Nephron (organoid): ENCODE measurements at regions not wholly inside any gene's neighbourhood (a gene's known extent, or its start where the extent isn't known, plus 50 kb on each side); places are given as distances from the start of the nearest gene placed in this dataset.

Experiments
- H3K27ac Mint-ChIP-seq, 3 experiments: 2 replicates each; pipeline ENCODE4 v1.8.0; 2020; ENCODE audit warnings: mixed read lengths in 3 of 3, mild to moderate bottlenecking in 2 of 3, moderate library complexity in 1 of 3
- H3K27me3 Mint-ChIP-seq: 2 replicates; pipeline ENCODE4 v1.8.0; 2021; ENCODE audit warnings: low read depth, mild to moderate bottlenecking, moderate library complexity, mixed read lengths
- H3K36me3 Mint-ChIP-seq: 2 replicates; pipeline ENCODE4 v1.8.0; 2020; ENCODE audit warnings: low read depth, mixed read lengths
- H3K4me1 Mint-ChIP-seq: 2 replicates; pipeline ENCODE4 v1.8.0; 2020; ENCODE audit warnings: mixed read lengths
- H3K4me3 Mint-ChIP-seq, 3 experiments: 2 replicates each; pipeline ENCODE4 v1.8.0; 2020; ENCODE audit warnings: mild to moderate bottlenecking in 3 of 3, mixed read lengths in 3 of 3, moderate library complexity in 2 of 3
- H3K9me3 Mint-ChIP-seq: 2 replicates; pipeline ENCODE4 v1.8.0; 2020; ENCODE audit warnings: mixed read lengths
- TF ChIP-seq, protein P1 (sequence below), 3 experiments: fragments of 200-600 bp; sonication (generic); IDR thresholded peaks; one replicate each; pipeline ENCODE4 v1.5.0; 2021; ENCODE audit warnings: antibody characterized with exemption in 3 of 3; ENCODE audit not compliant: unreplicated experiment in 3 of 3

- H3K27me3 Mint-ChIP-seq, result peaks cover 5% of the 10 kb centered on the region
- H3K4me3 Mint-ChIP-seq, result no peak overlapping the region
Observed at GRCh38 chr6:40066372-40066771, 132.1 kb upstream of the MOCS1 start.

GRCh38 chr6:40056865-40057264 lies 122.6 kb upstream of the MOCS1 start:
- Mint-ChIP-seq H3K27ac (no peak overlapping the region), H3K9me3 (no peaks in the 10 kb centered on the region), H3K4me3 (no peak overlapping the region), H3K36me3 (no peaks in the 10 kb centered on the region), H3K4me1 (no peaks in the 10 kb centered on the region), H3K27me3 (peaks cover 36% of the 10 kb centered on the region)
- TF ChIP-seq, protein P1, sequence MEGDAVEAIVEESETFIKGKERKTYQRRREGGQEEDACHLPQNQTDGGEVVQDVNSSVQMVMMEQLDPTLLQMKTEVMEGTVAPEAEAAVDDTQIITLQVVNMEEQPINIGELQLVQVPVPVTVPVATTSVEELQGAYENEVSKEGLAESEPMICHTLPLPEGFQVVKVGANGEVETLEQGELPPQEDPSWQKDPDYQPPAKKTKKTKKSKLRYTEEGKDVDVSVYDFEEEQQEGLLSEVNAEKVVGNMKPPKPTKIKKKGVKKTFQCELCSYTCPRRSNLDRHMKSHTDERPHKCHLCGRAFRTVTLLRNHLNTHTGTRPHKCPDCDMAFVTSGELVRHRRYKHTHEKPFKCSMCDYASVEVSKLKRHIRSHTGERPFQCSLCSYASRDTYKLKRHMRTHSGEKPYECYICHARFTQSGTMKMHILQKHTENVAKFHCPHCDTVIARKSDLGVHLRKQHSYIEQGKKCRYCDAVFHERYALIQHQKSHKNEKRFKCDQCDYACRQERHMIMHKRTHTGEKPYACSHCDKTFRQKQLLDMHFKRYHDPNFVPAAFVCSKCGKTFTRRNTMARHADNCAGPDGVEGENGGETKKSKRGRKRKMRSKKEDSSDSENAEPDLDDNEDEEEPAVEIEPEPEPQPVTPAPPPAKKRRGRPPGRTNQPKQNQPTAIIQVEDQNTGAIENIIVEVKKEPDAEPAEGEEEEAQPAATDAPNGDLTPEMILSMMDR (IDR thresholded peaks at IDR 0.05; ENCODE audit: unreplicated experiment in 3 of 3), result no peak

More at GRCh38 chr6:40066372-40066771, 132.1 kb upstream of the MOCS1 start:
- peaks cover 13% of the 10 kb centered on the region for H3K9me3 Mint-ChIP-seq
- no peaks in the 10 kb centered on the region for H3K4me1 Mint-ChIP-seq
- no peaks in the 10 kb centered on the region for H3K36me3 Mint-ChIP-seq
- no peak overlapping the region for H3K27ac Mint-ChIP-seq
- TF ChIP-seq, protein P1 (IDR thresholded peaks at IDR 0.05; ENCODE audit: unreplicated experiment in 3 of 3), result no peak

DNA sequence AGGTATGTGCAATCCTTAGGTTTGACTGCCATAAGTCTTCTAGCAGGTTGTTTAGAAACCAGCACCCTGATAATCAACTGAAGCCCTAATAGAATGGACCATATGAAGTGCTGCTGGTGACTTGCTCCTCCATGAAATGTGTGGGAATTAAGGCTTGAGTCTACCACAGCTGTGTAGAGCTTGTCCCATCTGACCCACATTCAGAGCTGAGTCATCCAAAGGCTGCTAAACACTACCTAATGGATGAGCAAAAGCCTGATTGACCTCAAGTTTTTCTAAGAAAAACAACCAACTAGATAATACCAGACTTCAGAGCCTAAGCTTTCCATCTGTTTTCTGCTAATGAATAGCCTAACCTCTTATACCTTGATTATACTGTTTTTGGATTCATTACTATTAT lies 120.3 kb upstream of the MOCS1 start:
- H3K27ac Mint-ChIP-seq, result no peak overlapping the region
- H3K9me3 Mint-ChIP-seq, result no peaks in the 10 kb centered on the region
- TF ChIP-seq, protein P1 (IDR thresholded peaks at IDR 0.05; ENCODE audit: unreplicated experiment in 3 of 3), result no peak
- no peak overlapping the region for H3K4me3 Mint-ChIP-seq
- H3K4me1 Mint-ChIP-seq, result no peaks in the 10 kb centered on the region
- H3K36me3 Mint-ChIP-seq, result no peaks in the 10 kb centered on the region
- H3K27me3 Mint-ChIP-seq, result peaks cover 36% of the 10 kb centered on the region

GRCh38 chr6:40054186-40054585 lies 119.9 kb upstream of the MOCS1 start:
- H3K9me3 Mint-ChIP-seq, result no peaks in the 10 kb centered on the region
- TF ChIP-seq, protein P1 (IDR thresholded peaks at IDR 0.05; ENCODE audit: unreplicated experiment in 3 of 3), result no peak
- peaks cover 40% of the 10 kb centered on the region for H3K27me3 Mint-ChIP-seq
- H3K4me3 Mint-ChIP-seq, result no peak overlapping the region
- no peaks in the 10 kb centered on the region for H3K36me3 Mint-ChIP-seq
- no peaks in the 10 kb centered on the region for H3K4me1 Mint-ChIP-seq
- H3K27ac Mint-ChIP-seq, result no peak overlapping the region

GRCh38 chr6:40049128-40049527 lies 114.9 kb upstream of the MOCS1 start:
- peaks cover 40% of the 10 kb centered on the region for H3K27me3 Mint-ChIP-seq

GRCh38 chr6:40044196-40044595 lies 109.9 kb upstream of the MOCS1 start:
- H3K36me3 Mint-ChIP-seq, result no peaks in the 10 kb centered on the region
- H3K9me3 Mint-ChIP-seq, result peaks cover 12% of the 10 kb centered on the region
- peaks cover 36% of the 10 kb centered on the region for H3K27me3 Mint-ChIP-seq
- TF ChIP-seq, protein P1 (IDR thresholded peaks at IDR 0.05; ENCODE audit: unreplicated experiment in 3 of 3), result no peak
- no peaks in the 10 kb centered on the region for H3K4me1 Mint-ChIP-seq
- H3K27ac Mint-ChIP-seq, result no peak overlapping the region
- H3K4me3 Mint-ChIP-seq, result no peak overlapping the region

More at GRCh38 chr6:40049128-40049527, 114.9 kb upstream of the MOCS1 start:
- Mint-ChIP-seq H3K27ac (no peak overlapping the region), H3K4me1 (no peaks in the 10 kb centered on the region), H3K4me3 (no peak overlapping the region), H3K9me3 (no peaks in the 10 kb centered on the region), H3K36me3 (no peaks in the 10 kb centered on the region)
- TF ChIP-seq, protein P1 (IDR thresholded peaks at IDR 0.05; ENCODE audit: unreplicated experiment in 3 of 3), result no peak
